Endothelial cell (in vitro differentiated cells): ENCODE measurements at regions not wholly inside any gene's neighbourhood (a gene's known extent, or its start where the extent isn't known, plus 50 kb on each side); places are given as distances from the start of the nearest gene placed in this dataset.

ENCODE experiments used
- DNase-seq: peaks from one replicate; pipeline ENCODE4 v3.0.0; 2021; ENCODE audit warnings: low spot score
- H3K27ac Mint-ChIP-seq: one replicate; pipeline ENCODE4 v1.8.0; 2021; ENCODE audit warnings: mixed read lengths, inconsistent platforms; ENCODE audit not compliant: unreplicated experiment
- H3K27me3 Mint-ChIP-seq: one replicate; pipeline ENCODE4 v1.8.0; 2021; ENCODE audit warnings: mild to moderate bottlenecking, moderate library complexity, mixed read lengths, inconsistent platforms; ENCODE audit not compliant: unreplicated experiment
- H3K36me3 Mint-ChIP-seq: one replicate; pipeline ENCODE4 v1.8.0; 2021; ENCODE audit warnings: mild to moderate bottlenecking, low read depth, mixed read lengths, inconsistent platforms; ENCODE audit not compliant: unreplicated experiment
- H3K4me1 Mint-ChIP-seq: one replicate; pipeline ENCODE4 v1.8.0; 2021; ENCODE audit warnings: mild to moderate bottlenecking, mixed read lengths, inconsistent platforms; ENCODE audit not compliant: unreplicated experiment
- H3K4me3 Mint-ChIP-seq: one replicate; pipeline ENCODE4 v1.8.0; 2021; ENCODE audit warnings: mild to moderate bottlenecking, mixed read lengths, inconsistent platforms; ENCODE audit not compliant: unreplicated experiment
- H3K9me3 Mint-ChIP-seq: one replicate; pipeline ENCODE4 v1.8.0; 2021; ENCODE audit warnings: mixed read lengths, inconsistent platforms; ENCODE audit not compliant: unreplicated experiment
- TF ChIP-seq, protein P1 (sequence below): fragments of 200-600 bp; sonication (generic); IDR thresholded peaks from one replicate; pipeline ENCODE4 v1.5.0; 2021; ENCODE audit warnings: antibody characterized with exemption; ENCODE audit not compliant: unreplicated experiment

DNA sequence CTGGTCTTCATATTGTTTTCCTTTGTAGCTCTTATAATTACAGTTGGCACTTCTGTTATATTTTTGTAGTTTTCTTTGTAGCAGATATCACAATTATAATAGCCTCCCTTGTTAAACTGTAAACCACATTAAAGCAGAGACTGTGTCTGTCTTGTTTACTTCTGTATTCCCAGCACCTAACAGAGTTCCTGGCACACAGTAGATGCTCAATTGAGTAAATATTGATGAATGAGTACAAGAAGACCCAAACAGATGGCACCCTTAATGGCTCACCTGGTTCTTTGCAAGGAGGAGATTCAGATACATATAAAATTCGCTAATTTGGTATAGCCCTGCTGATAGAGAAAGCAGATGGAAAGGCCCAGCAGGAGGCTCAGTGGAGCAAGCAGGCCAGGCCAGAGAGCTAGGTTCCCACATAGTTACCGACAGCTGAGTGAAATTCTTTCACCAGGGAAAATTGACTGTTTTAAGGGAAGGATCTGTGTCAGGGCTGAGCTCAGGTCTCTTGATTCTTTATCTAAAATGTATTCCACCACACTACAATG, 120.1 kb downstream of the NUP35 start:
- TF ChIP-seq, protein P1, sequence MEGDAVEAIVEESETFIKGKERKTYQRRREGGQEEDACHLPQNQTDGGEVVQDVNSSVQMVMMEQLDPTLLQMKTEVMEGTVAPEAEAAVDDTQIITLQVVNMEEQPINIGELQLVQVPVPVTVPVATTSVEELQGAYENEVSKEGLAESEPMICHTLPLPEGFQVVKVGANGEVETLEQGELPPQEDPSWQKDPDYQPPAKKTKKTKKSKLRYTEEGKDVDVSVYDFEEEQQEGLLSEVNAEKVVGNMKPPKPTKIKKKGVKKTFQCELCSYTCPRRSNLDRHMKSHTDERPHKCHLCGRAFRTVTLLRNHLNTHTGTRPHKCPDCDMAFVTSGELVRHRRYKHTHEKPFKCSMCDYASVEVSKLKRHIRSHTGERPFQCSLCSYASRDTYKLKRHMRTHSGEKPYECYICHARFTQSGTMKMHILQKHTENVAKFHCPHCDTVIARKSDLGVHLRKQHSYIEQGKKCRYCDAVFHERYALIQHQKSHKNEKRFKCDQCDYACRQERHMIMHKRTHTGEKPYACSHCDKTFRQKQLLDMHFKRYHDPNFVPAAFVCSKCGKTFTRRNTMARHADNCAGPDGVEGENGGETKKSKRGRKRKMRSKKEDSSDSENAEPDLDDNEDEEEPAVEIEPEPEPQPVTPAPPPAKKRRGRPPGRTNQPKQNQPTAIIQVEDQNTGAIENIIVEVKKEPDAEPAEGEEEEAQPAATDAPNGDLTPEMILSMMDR, result no peak
- no peak overlapping the region for H3K27ac Mint-ChIP-seq
- H3K9me3 Mint-ChIP-seq, result no peaks in the 10 kb centered on the region
- no peak for DNase-seq
- H3K4me1 Mint-ChIP-seq, result no peaks in the 10 kb centered on the region
- no peaks in the 10 kb centered on the region for H3K27me3 Mint-ChIP-seq
- no peaks in the 10 kb centered on the region for H3K36me3 Mint-ChIP-seq
- H3K4me3 Mint-ChIP-seq, result no peak overlapping the region

DNA sequence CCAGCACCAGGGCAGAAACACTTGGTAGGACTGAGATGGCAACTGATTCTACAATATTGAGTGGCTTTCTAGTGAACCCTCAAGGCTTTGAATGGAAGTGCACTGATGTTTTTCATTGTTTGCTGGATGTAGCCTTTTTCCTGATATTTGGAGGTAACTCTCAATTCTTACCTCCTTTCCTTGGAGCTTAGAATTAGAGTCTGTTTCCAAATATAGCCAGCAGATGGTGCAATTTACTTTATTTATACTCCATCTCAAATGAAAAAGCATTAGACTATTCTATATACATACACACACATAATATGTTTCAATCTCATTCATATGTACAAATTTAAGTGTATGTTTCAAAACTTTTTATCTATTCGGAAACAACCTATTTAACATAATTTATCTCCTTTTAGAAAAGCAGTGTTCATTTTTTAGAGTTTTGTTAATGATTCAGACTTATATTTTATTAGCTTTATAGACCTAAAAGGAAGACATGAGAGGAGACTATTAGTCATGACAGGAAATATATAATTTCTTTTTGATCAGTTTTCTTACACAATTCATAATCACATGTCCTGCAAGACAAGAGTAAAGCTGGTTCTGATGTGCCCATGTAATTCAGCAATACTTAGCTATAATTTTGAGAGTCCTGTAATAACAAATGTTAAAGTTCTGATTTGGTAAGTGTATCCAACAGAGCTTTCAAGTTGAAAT, 124.8 kb downstream of the NUP35 start:
- TF ChIP-seq, protein P1, result peak; percentile 74
- Mint-ChIP-seq H3K9me3 (no peaks in the 10 kb centered on the region), H3K4me3 (no peak overlapping the region), H3K36me3 (peaks cover 3% of the 10 kb centered on the region), H3K27ac (no peak overlapping the region), H3K27me3 (peaks cover 1% of the 10 kb centered on the region), H3K4me1 (peaks cover 4% of the 10 kb centered on the region)
- DNase-seq, result no peak

DNA sequence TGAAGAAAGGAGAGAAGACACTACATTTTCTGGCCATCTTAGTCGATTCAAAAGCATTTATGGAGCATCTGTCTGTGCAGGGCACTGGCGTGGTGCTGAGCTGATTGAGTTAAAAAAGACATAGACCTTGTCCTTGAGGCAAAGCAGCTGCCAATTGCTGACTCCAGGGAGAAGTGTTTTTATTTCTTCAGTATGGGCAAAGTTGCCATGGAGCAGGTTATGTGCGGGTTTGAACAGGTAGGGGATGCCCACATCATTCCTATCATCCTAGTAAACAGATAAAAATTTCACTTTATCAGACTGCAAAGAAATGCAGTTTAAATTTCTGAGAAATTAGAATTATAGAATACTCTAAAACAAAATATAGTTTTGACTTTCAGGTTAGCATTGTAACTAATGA, 125.8 kb downstream of the NUP35 start:
- H3K36me3 Mint-ChIP-seq, result peaks cover 3% of the 10 kb centered on the region
- no peak overlapping the region for H3K27ac Mint-ChIP-seq
- no peak overlapping the region for H3K4me3 Mint-ChIP-seq
- TF ChIP-seq, protein P1, result no peak
- H3K4me1 Mint-ChIP-seq, result peaks cover 4% of the 10 kb centered on the region
- H3K27me3 Mint-ChIP-seq, result peaks cover 1% of the 10 kb centered on the region
- DNase-seq, result no peak
- no peaks in the 10 kb centered on the region for H3K9me3 Mint-ChIP-seq

DNA sequence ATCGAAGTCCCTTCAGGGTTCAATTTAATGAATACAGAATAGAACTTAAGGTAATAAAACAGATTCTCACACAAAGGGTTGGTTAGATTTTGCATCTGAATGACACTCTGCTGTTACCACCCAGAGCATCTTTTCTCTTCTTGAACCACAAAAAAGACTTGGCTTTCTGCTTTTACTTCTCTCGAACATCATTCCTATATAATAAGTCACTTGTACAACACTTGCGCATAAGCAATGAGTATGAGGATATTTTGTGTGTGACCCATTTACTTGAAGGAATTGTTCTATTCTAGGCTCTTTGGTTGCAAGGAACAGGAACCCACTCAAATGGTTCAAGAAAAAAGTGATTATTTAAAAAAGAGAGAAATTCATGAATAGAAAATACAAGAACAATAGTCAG, 126.2 kb downstream of the NUP35 start:
- peaks cover 1% of the 10 kb centered on the region for H3K27me3 Mint-ChIP-seq
- no peak overlapping the region for H3K27ac Mint-ChIP-seq
- H3K4me1 Mint-ChIP-seq, result peaks cover 4% of the 10 kb centered on the region
- H3K9me3 Mint-ChIP-seq, result no peaks in the 10 kb centered on the region
- DNase-seq, result no peak
- TF ChIP-seq, protein P1, result no peak
- H3K4me3 Mint-ChIP-seq, result no peak overlapping the region
- peaks cover 3% of the 10 kb centered on the region for H3K36me3 Mint-ChIP-seq

DNA sequence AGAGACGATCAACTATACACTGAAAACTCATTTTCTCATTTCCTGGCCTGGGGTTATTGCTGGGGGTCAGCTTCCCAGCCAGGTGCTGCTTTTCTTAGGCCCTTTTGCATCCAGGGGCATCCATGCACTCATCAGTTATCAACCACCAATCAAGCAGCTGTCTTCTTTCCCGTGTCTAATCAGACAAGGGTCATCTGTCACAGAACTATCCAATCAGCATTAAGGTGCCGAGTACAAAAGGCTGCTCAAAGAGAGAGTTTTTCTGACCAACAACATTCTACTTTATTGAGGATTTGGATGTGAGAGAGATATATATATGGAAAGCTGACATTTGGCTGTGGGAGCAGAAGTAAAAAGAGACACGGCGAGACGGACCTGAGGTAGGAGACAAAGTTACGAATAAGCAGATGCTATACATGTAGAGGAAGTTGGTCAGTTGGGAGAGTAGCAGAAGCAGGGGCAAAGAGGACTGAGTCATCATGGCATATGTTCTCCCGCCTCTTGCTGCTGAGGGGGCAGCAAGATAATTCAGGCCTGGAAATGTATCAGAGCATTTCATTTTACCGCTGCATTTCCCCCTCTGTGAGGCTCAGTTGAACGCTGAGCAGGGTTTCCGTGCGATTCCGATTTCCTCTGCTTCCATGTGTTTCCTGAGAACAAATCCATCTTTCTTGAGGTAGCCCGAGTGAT, 129.3 kb downstream of the NUP35 start:
- H3K27ac Mint-ChIP-seq, result no peak overlapping the region
- H3K4me1 Mint-ChIP-seq, result peaks cover 4% of the 10 kb centered on the region
- H3K9me3 Mint-ChIP-seq, result no peaks in the 10 kb centered on the region
- TF ChIP-seq, protein P1, result no peak
- peaks cover 1% of the 10 kb centered on the region for H3K27me3 Mint-ChIP-seq
- no peak for DNase-seq
- no peak overlapping the region for H3K4me3 Mint-ChIP-seq
- H3K36me3 Mint-ChIP-seq, result peaks cover 3% of the 10 kb centered on the region
